Activated CD8-positive, alpha-beta memory T cell treated with anti-CD3 and anti-CD28 coated beads for 48 hours (primary cell): ENCODE measurements at regions not wholly inside any gene's neighbourhood (a gene's known extent, or its start where the extent isn't known, plus 50 kb on each side); places are given as distances from the start of the nearest gene placed in this dataset.
"Not testable (repeated sequence)": the region's sequence is repeated elsewhere in the genome, so short reads cannot be mapped to it uniquely, and the experiment has no call there.

ENCODE experiments used
- DNase-seq, 3 experiments: peaks; one replicate each; pipeline ENCODE4 v3.0.0-alpha.2; 2020; ENCODE audit warnings: low read depth in 2 of 3, low spot score in 2 of 3

DNA sequence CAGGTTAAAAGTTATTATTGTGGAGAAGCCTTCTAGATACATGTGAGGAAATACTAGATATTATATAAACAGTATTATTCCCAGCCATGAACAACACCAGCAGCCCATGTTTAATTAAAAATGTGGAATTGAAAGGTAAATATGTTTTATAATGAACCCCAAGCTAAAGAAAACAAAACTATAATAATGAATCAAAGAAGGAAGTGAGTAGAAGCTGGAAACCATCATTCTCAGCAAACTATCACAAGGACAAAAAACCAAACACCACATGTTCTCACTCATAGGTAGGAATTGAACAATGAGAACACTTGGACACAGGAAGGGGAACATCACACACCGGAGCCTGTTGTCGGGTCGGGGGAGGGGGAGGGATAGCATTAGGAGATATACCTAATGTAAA, 167.6 kb upstream of the CXXC4 start:
- not testable (repeated sequence) for DNase-seq

DNA sequence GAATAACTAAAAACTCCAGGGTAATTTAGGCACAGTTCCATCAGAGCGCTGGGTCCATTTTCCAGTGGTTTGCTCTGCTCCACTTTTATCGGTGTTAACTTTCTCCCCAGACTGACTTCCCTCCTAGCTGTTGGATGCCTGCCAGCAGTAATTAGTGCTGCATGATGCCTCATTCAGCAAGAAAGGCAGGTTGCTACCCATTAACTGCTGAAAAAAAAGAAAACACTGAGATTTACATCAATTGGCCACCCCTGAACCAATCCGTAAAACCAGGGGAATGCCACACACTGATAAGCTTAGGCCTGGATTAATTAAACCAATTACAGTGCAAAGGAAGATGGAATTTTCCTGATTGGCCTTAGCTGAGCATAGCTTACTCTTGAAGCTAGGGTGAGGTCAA, 182.4 kb upstream of the CXXC4 start:
- no peak for DNase-seq

DNA sequence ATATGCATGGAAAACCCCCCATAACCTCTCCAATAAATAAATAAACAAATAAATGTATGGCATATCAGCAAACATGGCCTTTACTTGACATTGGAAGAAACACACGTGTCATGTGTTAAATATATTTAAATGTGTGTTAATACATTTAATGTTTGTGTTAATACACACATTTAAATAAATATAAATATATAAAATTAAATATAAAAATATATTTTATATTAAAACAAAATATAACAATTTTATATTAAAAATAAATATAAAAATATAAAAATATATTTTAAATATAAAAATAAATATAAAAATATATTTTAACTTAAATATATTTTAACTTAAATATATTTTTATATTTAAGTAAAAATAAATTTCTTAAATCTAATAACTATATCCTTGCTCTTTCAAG, 187.6 kb upstream of the CXXC4 start:
- DNase-seq: no peak

DNA sequence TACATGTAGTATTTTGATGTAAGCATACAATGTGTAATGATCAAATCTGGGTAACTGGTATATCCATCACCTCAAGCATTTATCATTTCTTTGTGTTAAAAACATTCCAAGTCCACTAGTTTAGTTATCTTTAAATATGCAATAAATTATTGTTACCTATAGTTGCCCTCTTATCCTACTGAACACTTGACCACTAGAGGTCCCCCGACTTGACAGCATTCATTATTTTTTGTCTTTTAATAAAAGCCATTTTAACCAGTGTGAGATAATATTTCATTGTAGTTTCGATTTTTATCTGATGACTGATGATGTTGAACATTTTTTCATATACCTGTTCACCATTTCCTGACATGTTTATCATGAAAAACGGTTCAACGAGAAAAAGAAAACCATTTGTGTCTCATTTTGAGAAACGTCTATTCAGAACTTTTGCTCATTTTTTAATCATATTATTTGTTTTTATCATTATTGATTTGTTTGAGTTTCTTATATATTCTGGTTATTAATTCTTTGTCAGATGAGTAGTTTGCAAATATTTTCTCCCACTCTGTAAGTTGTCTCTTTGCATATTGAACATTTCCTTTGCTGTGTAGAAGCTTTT, 199.0 kb upstream of the CXXC4 start:
- no peak for DNase-seq

DNA sequence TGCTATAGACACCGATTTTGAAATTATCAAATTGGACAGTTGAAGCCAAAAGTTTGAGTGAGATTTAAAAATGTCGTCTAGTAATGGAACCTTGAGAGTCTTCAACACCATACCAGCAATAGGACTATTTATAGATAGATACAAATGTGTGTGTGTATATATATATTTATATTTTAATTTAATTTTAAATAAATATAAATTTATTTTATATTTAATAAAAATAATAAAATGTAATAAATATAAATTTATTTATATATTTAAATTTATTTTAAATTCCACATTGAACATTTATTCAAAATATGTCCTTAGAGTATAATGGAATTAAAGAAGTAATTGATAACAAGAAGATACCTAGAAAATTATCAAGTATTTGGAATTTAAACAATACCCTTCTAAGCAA, 221.9 kb upstream of the CXXC4 start:
- no peak for DNase-seq

DNA sequence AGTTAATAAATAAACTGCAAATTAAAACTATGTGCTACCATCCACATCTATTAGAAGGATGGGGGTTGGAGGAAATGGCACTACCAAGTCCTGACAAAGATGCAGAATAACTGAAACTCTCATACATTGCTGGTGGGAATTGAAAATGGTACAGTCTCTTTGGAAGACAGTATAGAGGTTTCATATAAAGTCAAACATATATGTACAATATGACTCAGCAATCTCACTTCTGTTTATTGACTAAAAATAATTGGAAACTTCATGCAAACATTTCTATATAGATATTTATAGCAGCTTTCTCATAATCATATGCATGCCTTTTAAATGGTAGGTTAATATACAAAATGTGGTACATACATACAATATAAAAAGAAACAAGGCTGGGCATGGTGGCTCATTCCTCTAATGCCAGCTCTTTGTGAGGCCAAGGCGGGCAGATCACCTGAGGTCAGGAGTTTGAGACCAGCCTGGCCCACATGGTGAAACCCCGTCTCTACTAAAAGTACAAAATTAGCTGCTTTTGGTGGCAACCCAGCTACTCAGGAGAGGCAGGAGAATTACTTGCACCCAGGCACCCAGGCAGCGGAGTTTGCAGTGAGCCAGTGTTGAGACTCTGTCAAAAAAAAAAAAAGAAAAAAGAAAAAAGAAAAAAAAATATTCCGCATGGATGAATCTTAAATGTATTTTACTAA, 225.0 kb upstream of the CXXC4 start:
- DNase-seq: no peak

DNA sequence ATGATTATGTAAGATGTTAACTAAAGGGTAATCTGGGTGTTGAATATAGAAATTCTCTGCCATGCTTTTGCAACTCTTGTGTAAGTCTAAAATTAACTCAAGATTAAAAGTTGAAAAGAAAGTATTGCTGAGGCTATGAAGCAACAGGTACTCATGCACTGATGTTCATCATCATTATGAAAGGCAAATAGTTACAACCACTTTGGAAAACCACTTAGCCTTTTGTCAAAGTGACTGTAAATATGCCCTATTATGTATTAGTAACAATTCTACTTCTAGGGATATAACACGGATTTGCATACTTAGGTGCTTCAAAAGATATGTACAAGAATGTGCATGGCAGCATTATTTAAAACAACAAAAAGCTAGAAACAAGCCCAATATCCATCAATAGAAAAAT, 227.8 kb upstream of the CXXC4 start:
- no peak for DNase-seq

DNA sequence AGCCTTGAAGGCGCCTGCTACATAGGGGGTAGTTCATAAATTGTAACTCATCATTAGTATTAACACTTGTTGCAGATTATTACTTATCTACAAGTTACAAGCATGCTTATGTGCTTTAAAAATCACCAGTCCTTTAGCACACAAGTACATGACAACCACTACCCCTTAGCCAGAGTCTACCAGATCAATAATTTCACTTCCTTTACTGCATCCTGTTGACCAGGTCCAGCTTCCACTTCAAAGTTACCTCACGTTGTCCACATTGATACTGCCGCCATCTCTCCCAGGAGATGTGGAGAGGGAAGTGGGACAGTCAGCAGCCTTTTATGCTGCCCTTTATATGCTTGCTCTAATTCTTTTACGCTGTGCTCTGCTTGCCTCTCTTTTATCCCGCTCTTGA, 231.3 kb upstream of the CXXC4 start:
- no peak for DNase-seq

DNA sequence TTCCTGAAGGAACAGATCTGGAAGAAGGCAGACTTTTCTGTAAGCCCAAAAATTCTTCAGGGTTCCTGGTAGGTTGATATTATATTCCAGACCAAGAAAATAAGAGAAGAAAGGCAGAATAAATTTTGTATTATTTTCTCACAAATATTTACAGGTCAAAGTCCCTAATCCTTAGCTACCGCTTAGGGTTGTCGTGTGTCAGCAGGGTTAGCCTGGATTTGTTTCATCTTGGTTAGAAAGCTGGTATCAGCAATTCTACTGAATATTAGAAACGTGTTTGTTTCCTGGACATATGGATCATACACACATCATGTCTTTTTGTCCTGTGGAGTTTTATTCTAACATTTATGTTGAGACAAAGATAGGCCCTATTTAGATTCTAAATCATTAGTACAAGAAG, 232.9 kb upstream of the CXXC4 start:
- no peak for DNase-seq

DNA sequence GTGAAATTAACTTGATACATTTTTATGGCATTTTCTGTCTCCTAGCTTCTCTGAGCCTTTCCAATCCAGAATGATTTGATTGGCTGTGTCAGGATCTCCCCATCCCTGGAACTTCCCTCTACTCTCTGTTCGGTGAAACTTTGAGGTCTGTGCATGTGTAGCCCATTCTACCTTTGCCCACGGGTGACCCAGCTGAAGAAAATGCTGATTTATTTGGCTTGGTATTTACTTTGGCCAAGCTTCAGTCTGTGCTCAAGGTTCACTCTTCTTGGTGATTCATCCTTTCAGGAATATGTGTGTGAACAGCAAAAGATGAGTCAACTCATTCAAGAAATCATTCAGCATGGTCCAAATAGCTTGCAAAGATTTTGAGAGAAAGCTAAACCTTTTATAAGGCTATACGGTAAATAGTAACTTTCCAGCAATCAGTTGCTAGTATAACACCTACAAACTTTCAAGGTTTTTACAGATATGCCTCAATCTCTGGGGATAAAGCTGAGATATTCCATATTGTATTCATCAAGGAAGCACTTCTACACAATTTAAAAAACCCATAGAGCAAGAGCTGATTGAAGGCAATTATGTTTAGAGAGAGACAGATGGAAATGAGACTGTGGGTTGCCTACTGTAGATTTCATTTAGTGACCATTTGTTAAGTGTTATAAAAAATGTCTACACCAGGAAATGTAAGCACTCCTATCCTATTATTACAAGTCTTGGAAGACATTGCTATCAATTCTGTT, 233.9 kb upstream of the CXXC4 start:
- no peak for DNase-seq

DNA sequence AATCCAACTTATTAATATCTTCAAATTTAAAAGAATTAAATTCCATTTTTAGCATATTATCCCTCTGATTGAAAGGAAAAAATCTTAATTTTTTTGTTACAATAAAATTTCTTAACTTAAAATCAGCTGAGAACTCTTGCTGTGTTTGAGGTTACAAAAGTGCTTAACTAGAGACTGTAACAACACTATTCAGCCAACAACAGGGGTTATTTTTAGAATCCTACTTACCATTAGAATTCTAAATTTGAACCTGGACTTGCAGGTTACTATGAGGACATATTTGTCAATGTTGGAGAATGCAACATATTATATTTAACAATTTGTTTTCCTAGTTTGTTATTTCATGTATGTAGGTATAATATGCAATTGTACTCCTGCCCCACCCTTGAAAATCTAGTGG, 238.1 kb upstream of the CXXC4 start:
- no peak for DNase-seq

DNA sequence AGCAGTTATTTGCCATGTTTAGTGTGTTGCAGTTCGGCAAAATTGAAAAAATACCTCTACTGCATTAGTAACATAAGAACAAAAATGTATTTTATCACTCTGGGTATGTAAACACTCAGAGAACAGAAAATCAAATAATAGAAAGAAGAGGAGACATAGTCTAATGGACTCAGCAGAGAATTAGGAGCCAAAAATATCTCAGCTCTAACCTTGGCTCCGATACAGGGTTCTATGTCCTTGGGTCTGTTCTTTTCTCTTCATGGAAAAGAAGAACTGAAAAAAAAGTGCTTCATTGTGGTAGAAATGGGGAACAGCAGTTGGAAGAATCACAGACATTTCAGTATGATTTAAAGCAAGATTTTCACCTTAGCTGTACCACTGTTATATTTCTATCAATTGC, 240.5 kb upstream of the CXXC4 start:
- DNase-seq: no peak

DNA sequence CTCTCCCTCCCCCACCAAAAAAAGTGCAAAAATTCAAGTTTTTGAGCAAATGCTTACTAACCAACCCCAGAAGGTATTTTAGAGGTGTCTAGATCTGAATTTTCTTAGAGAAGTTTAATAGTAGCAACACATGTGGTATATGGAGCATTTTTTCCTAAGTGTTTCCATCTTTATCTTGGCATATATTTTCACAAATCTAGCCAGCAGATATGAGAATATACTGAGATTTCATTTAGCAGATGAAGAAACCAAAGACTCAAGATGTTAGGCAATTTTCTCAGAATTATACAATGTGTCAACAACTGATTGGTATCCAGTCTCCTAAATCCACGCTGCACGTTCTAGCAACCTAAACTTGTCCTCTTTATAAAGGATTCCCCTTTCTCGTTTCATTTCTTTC, 245.5 kb upstream of the CXXC4 start:
- no peak for DNase-seq

DNA sequence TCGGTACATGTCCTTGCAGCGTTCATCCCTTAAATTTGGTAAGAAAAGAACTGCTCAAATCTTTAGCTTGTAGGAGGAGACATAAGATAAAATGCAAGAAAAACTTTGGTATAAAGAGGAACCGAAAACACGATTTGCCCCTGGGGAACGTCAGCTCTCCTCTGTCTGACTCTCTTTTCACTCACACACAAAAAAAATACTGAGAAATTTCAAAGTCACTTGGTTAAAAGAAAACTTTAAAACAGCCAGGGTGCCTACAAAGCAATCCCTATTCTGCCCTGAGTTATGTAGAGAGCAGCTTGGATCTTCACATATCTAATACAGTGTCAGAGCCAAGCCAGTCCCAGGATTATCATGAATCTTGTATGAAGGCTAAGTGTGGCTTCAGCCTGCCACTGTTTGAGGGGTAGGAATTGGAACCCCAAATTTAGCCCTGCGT, 248.5 kb upstream of the CXXC4 start:
- DNase-seq: no peak

DNA sequence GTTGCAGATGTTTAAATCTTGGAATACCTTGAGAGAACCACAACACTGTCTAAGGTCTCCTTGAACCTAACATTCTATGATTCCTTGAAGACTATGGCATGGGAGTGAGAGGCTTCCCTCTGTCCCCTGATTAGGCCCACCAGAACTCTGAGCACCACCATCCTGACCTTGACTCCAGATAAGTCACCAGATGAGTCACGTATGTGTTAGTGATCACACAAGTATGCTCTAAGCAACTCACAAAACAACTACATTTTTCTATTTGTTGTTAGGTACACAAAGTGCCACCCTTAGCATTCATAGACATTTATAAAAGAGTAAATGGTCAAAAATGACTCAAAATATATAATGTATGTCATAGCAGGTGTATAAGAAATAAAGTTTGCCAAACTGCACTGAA, 252.9 kb upstream of the CXXC4 start:
- DNase-seq: no peak

DNA sequence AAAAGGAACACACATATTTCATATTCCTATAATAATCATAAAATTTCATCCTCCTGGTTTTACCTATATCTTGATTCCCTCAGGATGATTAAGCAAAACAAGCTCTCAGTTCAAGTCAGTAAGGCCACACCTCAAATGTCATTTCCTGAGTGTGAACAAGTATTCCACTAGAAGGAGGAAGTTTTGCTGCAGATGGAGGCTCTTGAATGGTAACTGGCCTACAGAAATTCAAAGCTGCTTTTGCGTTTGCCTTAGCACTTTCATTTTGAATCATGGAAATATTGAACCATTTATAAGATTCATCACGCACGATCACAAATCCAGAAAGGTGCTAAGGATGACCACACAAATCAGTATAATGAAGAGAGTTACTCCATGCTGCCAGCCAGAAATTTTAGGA, 254.4 kb upstream of the CXXC4 start:
- no peak for DNase-seq

DNA sequence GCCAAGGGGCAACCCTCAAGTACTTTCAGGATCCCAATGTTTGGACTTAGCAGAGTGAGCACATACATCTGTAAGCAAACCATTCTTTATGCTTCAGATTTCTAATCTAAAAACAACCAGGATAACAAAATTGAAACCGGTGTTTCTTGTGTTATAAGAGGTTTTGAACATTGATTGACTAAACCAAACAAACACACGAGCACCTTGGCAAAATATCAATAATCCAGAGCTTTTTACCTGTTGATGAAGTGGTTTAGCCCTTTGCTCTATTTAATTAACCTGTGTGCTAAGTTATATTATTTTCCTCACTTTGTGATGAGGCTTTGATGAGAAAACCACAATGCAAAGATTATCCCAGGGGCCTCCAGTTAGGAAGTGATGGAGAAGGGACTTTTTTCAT, 255.3 kb upstream of the CXXC4 start:
- DNase-seq: no peak

DNA sequence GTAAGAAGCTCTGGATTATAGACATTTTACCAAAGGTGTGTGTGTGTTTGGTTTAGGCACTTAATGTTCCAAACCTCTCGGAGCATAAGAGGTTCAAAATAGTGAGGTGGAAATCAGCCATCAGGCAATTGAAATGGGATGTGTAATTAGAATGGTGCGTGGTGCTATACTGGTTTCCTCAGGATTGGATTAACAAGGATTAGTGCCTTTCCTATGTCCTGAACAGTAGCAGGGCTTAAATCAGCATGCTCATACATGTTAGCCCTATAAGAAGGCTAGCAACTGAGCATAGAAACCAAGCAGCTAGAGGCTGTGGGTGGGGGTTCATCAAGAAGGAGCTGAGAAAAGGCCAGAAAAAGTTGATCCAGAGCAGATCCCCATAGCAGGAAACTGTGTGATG, 256.8 kb upstream of the CXXC4 start:
- DNase-seq: no peak

DNA sequence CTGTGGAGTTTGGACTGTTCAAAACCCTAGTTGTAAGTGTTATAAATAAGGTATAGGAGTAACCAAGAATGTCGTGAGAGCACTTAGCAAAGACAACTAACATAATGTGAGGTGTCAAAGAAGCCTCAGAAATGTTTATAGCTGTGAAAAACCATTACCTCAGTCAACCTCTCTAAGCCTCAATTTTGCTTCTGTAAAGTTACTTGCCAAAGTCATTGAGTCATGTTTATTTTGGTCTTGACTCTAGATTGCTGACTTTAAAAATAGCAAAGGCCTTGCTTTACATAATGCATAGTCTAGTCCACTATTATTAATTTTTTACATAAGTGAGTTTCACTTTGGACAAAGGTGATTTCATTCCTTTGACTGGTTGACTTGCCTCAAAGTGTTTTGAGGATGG, 257.6 kb upstream of the CXXC4 start:
- DNase-seq: no peak

DNA sequence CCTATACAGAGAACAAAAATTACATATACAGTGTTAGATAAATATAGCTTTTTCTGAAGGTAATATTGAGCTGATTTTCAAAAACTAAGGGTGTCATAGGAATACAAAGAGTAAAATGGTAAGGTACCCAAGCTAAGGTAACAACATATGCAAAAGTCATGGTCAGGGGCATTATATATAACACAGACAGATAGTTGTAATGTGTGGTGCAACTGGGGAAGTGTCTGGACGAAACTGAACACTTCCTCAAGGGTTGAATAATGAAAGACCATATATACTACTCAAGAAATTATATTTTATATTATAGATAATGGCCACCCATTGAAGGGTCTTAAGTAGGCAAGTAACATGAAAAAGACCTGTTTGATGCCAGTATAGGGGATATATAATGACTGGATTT, 262.1 kb upstream of the CXXC4 start:
- no peak for DNase-seq

DNA sequence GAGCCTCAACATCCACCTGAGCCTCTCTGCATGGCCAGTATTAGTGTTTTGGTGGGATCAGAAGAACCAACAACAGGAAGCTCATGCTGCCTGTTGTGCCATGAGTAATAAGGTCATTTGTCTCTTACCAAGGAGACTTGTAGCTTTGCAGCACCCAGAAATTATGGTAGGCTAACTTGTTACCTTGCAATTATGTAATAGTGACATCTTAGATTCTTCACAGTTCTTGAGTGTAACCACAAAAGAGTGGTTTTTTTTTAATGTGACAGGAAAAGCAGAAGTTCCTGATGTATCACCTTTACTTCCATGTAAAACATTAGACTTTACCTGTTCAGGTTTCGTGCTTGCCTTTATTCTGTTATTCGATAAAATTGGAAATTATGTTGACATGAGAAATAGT, 263.9 kb upstream of the CXXC4 start:
- DNase-seq: no peak

DNA sequence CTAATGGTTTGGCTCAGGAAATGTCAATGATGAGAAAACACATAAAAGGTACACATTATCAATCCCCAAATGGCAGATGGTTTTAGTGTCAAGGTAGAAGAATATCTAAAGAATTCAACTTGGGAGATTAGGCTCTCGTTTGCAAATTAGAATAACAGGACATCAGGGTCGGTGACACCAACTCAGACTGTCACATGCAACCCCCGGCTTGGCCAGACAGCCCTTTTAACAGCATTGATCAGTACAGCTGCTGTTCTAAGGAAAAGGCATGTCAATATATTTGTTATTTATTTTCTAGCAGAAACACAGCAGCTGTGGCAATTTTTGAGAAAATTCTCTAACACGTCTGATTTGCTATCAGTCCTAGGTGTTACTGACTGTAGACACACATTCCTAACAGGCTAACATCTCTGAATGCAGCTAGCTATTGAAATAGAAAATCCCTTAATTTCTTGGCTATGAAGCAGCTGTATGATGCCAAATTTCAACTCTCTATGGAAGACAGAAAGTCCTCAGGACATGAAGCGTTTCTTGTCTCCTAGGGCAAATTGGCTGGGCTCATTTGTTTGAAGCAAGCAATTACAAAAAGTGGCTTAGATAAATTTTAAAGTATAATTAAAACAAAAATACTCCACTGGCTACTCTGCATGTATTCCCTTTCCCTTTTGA, 269.0 kb upstream of the CXXC4 start:
- no peak for DNase-seq
